HG03108 (cell line): ENCODE measurements at regions not wholly inside any gene's neighbourhood (a gene's known extent, or its start where the extent isn't known, plus 50 kb on each side); places are given as distances from the start of the nearest gene placed in this dataset.

Experiments used
- ATAC-seq: cut with Tn5 transposase; IDR thresholded peaks from one replicate; pipeline ENCODE4 v1.9.1; 2021; ENCODE audit warnings: moderate library complexity; ENCODE audit not compliant: unreplicated experiment

- ATAC-seq, result no peak
These were observed 299.0 kb upstream of the MSX2 start for GRCh38 chr5:174425271-174425963.

GRCh38 chr5:174425964-174426290, 298.5 kb upstream of the MSX2 start:
- no peak for ATAC-seq

DNA sequence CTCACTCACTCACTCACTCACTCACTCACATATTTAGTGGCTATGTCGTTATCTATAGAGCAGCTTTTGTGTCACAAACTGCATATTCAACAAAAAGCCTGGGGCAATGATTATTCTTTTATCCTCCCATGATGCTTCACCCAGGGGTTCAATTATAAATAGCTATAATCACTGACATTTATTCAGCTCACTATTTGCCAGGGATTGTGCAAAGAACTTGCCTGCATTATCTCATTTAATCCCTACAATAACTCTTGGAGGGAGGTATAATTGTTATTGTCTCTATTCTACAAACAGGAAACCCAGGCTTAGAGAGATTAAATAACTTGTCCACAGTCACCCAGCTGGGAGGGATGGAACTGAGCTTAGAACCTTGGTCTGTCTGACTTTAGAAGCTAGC, 298.0 kb upstream of the MSX2 start:
- ATAC-seq, result no peak

GRCh38 chr5:174426851-174427250, 297.5 kb upstream of the MSX2 start:
- no peak for ATAC-seq

- ATAC-seq, result no peak
These were observed 297.1 kb upstream of the MSX2 start for GRCh38 chr5:174427304-174427703.

GRCh38 chr5:174428895-174429294, 295.5 kb upstream of the MSX2 start:
- ATAC-seq, result no peak

- no peak for ATAC-seq
These were observed 293.4 kb upstream of the MSX2 start for GRCh38 chr5:174430940-174431339.

DNA sequence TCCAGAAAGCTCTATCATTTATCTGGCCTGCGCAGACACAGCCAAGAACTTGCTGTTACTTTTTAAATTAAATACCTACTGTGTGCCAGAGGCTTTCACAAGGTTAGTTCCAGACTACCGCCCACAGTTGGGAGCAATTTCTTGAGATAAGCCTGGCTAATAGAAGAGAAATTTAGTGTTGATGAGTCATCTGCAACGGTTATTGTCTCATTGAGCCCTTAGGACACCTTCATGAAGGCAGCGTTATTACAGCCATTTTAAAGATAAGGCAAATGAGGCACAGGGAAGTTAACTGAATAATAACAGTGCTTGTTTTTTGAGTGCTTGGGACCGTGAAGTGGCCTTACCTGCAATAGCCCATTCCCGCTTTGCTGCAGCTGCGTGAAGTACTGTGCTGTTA, 292.9 kb upstream of the MSX2 start:
- no peak for ATAC-seq

- ATAC-seq, result no peak
These were observed 291.3 kb upstream of the MSX2 start for GRCh38 chr5:174433098-174433497.

DNA sequence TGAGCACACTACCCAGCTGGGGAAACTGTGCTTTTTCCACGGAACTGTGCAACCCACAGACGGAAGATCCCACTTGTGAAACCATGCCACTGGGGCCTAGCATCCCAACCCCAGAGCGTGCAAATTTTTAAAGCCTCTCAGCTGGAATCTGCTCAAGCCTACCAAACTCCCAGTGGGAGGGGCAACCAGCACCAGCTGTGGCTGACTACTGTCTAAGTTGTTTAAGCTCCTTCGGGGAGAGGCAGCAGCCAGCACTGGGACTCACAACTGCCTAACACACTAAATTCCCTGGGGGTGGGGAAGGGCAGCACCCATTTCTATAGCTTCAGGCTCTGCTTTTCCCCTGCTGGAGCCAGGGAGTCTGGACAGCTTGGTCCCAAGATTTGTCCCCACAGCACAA, 287.6 kb upstream of the MSX2 start:
- no peak for ATAC-seq

- ATAC-seq, result no peak
These were observed 279.7 kb upstream of the MSX2 start for GRCh38 chr5:174444479-174445188.

- ATAC-seq, result no peak
These were observed 277.9 kb upstream of the MSX2 start for GRCh38 chr5:174446446-174446845.

- no peak for ATAC-seq
These were observed 277.4 kb upstream of the MSX2 start for GRCh38 chr5:174446988-174447387.

DNA sequence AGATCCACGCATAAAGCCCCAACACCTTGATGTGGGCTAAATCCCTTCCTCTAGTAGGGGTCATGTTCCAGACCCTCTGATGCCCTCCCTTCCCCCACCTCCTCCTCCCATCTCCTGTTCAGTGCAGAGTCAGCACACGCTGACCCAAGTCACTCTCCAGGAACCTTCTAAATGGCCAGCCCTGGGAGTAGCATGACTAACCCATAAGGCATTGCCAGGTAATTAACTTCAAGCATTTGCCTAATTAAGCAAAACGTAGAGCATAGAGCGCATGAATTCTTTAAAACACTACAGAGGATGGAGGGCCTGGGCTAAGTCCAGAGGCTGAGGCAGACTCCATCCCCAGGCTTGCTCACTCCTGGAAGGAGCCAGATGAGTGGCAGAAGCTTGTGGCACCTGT, 276.3 kb upstream of the MSX2 start:
- no peak for ATAC-seq

DNA sequence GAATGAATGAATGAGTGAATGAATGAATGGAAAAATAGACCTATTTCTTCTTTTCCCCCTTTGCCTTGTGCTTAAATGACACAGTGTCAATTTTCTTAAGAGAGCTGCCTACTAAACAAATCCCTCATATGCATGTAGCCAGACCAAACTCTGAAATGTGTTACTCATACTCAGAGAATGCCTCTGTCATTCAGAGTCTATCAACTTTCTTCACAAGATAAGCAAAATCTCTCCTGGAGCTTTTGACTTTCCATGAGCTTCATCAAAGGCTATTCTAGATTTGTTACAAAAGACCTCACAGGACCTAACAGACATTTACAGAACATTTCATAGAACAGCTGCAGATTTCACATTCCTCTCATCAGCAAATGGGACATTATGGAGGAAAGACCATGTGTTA, 275.7 kb upstream of the MSX2 start:
- no peak for ATAC-seq

DNA sequence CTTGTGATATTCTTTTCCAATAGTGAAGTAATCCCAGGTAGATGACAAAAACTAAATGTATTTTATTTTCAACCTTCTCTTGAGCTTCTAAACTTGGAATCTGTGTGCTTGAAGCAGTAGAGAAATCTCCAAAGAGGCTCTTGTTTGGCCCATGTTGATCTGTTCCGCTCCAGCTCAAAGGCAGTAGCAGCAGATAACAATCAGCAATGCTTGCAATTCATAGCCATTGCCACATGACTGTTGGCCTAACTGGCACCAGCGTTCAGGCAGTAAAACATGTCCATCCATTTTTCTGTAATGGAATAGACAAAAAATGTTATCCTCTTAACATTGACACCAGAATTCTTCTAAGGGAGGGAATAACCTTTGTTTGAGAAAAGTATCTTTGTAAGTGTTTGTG, 270.7 kb upstream of the MSX2 start:
- ATAC-seq, result no peak

DNA sequence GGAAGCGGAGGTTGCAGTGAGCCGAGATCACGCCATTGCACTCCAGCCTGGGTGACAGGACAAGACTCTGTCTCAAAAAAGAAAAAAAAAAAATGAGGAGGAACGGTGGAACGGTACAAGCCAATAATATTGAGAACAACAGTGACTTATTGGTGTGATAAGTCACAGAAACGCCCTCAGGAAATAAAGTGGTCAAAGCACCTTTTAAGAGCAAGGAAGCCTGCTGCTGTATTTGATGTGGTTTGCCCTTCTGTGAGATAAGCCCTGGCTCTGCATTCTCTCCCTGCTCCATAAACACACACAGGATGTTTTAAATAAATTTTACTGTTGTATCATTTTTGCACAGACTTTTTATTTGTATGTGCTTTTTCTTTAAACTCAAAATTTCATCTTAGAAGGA, 269.9 kb upstream of the MSX2 start:
- ATAC-seq, result no peak

- ATAC-seq, result no peak
These were observed 269.5 kb upstream of the MSX2 start for GRCh38 chr5:174454890-174455289.

GRCh38 chr5:174455301-174455700, 269.1 kb upstream of the MSX2 start:
- ATAC-seq, result no peak

DNA sequence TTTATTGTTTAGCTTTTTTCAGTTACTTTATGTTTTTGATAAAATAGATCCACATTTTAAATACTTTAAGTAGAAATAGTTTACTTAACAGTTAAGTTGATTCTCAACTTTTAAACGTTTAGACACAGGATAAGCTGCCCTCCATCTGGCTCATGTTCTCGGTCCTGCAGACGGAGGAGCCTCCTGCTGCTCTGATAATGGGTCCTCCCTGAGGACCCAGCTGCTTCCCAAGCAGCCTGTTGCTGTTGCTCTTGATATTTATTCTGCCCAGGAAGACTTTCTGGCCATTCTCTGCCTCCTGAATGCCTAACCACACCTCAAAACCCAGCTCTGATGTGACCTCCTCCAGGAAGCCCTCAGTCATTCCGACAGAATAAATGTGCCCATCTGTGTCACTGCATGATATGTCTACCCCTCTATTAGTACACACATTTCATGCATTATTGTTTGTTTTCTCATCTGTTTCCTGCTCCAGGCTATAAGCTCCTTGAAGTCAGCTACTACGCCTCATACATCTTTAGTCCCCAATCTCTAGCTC, 267.2 kb upstream of the MSX2 start:
- no peak for ATAC-seq

DNA sequence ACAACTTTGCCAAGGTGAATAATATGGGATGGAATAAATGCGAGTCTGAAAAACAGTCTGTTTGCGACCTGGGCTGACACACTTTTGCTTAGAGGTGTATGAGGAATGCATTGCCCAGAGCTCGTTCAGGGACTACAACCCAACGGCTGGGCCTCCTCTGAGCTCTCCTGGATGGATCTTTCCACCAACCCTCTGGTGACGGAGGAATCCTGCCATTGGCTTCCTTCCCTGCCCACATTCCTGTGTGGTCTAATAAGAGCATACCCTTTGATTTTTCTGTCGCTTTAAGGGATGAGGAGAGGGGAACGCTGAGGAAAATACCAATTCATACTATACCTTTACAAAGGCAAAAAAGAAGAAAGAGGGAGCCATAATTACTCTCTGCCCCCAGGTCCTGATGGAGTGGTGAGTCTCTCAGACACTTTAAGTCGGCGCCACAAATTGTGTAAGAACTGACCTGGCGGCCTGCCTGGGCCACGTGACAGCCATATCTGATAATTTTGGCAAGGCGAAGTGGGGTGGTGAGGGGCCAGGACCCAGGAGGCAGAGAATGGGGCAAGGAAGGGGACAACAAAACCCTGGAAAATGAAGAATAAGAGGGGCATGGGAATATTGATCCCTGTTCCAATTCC, 265.2 kb upstream of the MSX2 start:
- no peak for ATAC-seq

GRCh38 chr5:174459832-174460448, 264.4 kb upstream of the MSX2 start:
- ATAC-seq, result no peak
